IMR-90 (cell line): ENCODE measurements at regions not wholly inside any gene's neighbourhood (a gene's known extent, or its start where the extent isn't known, plus 50 kb on each side); places are given as distances from the start of the nearest gene placed in this dataset.

Experiments used
- ATAC-seq: fragments of 200-7000 bp; cut with Tn5 transposase; 2 replicates; pipeline ENCODE4 v1.9.1; 2020; ENCODE audit warnings: low read depth, mild to moderate bottlenecking, moderate library complexity
- BruUV-seq: library from RNA; stranded (reverse); fragments of 400-500 nt; replicated peaks from 2 replicates; lab custom pipeline; 2021; lab: Mats Ljungman, UMichigan
- CTCF ChIA-PET: fragments of 300-600 bp; formaldehyde crosslinking; extraction: SDS; loops from one replicate; lab custom pipeline; 2021; ENCODE audit warnings: antibody characterized with exemption; lab: Yijun Ruan, JAX
- POLR2A ChIA-PET: fragments of 300-600 bp; sonication (Branson Sonifier 250); formaldehyde crosslinking; loops from one replicate; lab custom pipeline; 2022; ENCODE audit warnings: antibody characterized with exemption; ENCODE audit not compliant: unreplicated experiment; lab: Charles Lee
- DNase-seq: peaks from one replicate; pipeline ENCODE4 v3.0.0; 2013
- H2AFZ ChIP-seq: replicated peaks from 2 replicates; pipeline ENCODE3; 2013; ENCODE audit warnings: low read length, mild to moderate bottlenecking; ENCODE audit not compliant: poor library complexity
- H2AK5ac ChIP-seq: 2 replicates; pipeline ENCODE4 v1.6.1; 2013; ENCODE audit warnings: low read depth, low read length, inconsistent platforms
- H2AK9ac ChIP-seq: replicated peaks from 2 replicates; pipeline ENCODE3; 2013; ENCODE audit warnings: mild to moderate bottlenecking, low read depth, low read length, moderate library complexity; ENCODE audit not compliant: poor library complexity
- H2BK120ac ChIP-seq: 2 replicates; pipeline ENCODE4 v1.6.1; 2013; ENCODE audit warnings: low read depth, low read length, inconsistent platforms
- H2BK15ac ChIP-seq: 3 replicates; pipeline ENCODE4 v1.6.1; 2013; ENCODE audit warnings: low read depth, low read length, inconsistent platforms
- H2BK20ac ChIP-seq: 2 replicates; pipeline ENCODE4 v1.6.1; 2013; ENCODE audit warnings: low read depth, mild to moderate bottlenecking, inconsistent platforms, low read length, moderate library complexity
- H2BK5ac ChIP-seq: 2 replicates; pipeline ENCODE4 v1.6.1; 2013; ENCODE audit warnings: mild to moderate bottlenecking, low read depth, low read length, inconsistent platforms; ENCODE audit not compliant: poor library complexity, severe bottlenecking
- H3K14ac ChIP-seq: replicated peaks from 2 replicates; pipeline ENCODE4 v1.6.1; 2013; ENCODE audit warnings: low read depth, low read length, inconsistent platforms
- H3K18ac ChIP-seq: 2 replicates; pipeline ENCODE4 v1.6.1; 2013; ENCODE audit warnings: low read depth, low read length, control low read depth
- H3K23ac ChIP-seq: 2 replicates; pipeline ENCODE4 v1.6.1; 2013; ENCODE audit warnings: low read depth, low read length, inconsistent platforms
- H3K27ac ChIP-seq: 2 replicates; pipeline ENCODE4 v1.5.1; 2013; ENCODE audit warnings: mild to moderate bottlenecking, control low read depth, low read length; ENCODE audit not compliant: insufficient read depth
- H3K27me3 ChIP-seq: 2 replicates; pipeline ENCODE4 v1.6.1; 2013; ENCODE audit warnings: low read length; ENCODE audit not compliant: control insufficient read depth, insufficient read depth
- H3K36me3 ChIP-seq: 2 replicates; pipeline ENCODE4 v1.6.1; 2013; ENCODE audit warnings: low read length, mixed read lengths; ENCODE audit not compliant: control insufficient read depth, insufficient read depth
- H3K4ac ChIP-seq: 2 replicates; pipeline ENCODE4 v1.6.1; 2013; ENCODE audit warnings: low read depth, low read length, inconsistent platforms
- H3K4me1 ChIP-seq: 2 replicates; pipeline ENCODE4 v1.6.1; 2013; ENCODE audit warnings: low read length, mixed read lengths; ENCODE audit not compliant: control insufficient read depth, insufficient read depth
- H3K4me2 ChIP-seq: 2 replicates; pipeline ENCODE4 v1.6.1; 2013; ENCODE audit warnings: low read depth, mild to moderate bottlenecking, control low read depth, low read length, moderate library complexity
- H3K4me3 ChIP-seq: 2 replicates; pipeline ENCODE4 v1.5.1; 2013; ENCODE audit warnings: low read depth, mild to moderate bottlenecking, control low read depth, low read length, moderate library complexity; ENCODE audit not compliant: insufficient read depth
- H3K56ac ChIP-seq: 2 replicates; pipeline ENCODE4 v1.6.1; 2013; ENCODE audit warnings: low read length, inconsistent platforms; ENCODE audit not compliant: insufficient read depth; ENCODE audit errors: extremely low read depth
- H3K79me1 ChIP-seq, 2 experiments: 2 replicates each; pipeline ENCODE4 v1.6.1; 2013; ENCODE audit warnings: low read length in 2 of 2, inconsistent platforms in 1 of 2, low read depth in 1 of 2
- H3K9ac ChIP-seq: 2 replicates; pipeline ENCODE4 v1.6.1; 2013; ENCODE audit warnings: low read depth, low read length, control low read depth
- H3K9me1 ChIP-seq: 2 replicates; pipeline ENCODE4 v1.6.1; 2013; ENCODE audit warnings: low read length, inconsistent platforms; ENCODE audit not compliant: insufficient read depth
- H3K9me3 ChIP-seq: 2 replicates; pipeline ENCODE4 v1.6.1; 2013; ENCODE audit warnings: low read length; ENCODE audit not compliant: control insufficient read depth, insufficient read depth
- H4K20me1 ChIP-seq: 2 replicates; pipeline ENCODE4 v1.6.1; 2013; ENCODE audit warnings: low read length, inconsistent platforms; ENCODE audit not compliant: insufficient read depth
- H4K5ac ChIP-seq: 2 replicates; pipeline ENCODE4 v1.6.1; 2013; ENCODE audit warnings: mild to moderate bottlenecking, low read depth, low read length, control low read depth
- H4K8ac ChIP-seq, 2 experiments: 2 replicates each; pipeline ENCODE4 v1.6.1; 2013; ENCODE audit warnings: low read depth in 2 of 2, low read length in 2 of 2, control low read depth in 1 of 2, inconsistent platforms in 1 of 2
- H4K91ac ChIP-seq: 2 replicates; pipeline ENCODE4 v1.6.1; 2013; ENCODE audit warnings: low read depth, low read length, inconsistent platforms; ENCODE audit not compliant: insufficient read depth
- MAFK ChIP-seq: IDR thresholded peaks from 2 replicates; pipeline ENCODE4 v1.6.1; 2012; ENCODE audit warnings: low read depth, low read length, improper control_type of control experiment
- MXI1 ChIP-seq: IDR thresholded peaks from 2 replicates; pipeline ENCODE4 v1.6.1; 2012; ENCODE audit warnings: low read depth, mild to moderate bottlenecking, low read length, moderate library complexity, borderline replicate concordance
- WGBS, 2 experiments: methylation state at CpG; one replicate each; pipeline versions ENCODE4 v1.1.5 to v1.1.7; 2013; ENCODE audit warnings: missing lambda C conversion rate in 2 of 2; ENCODE audit not compliant: insufficient read length in 1 of 2; ENCODE audit errors: extremely low coverage in 2 of 2; 5-methylcytosine and 5-hydroxymethylcytosine counted together
- dilution Hi-C: fragments of 300-500 bp; cut with HindIII; formaldehyde crosslinking; loops from one replicate; pipeline ENCODE4 v1.14.3; 2018; ENCODE audit warnings: low sequenced_read_pairs; ENCODE audit not compliant: unreplicated experiment
- in situ Hi-C: fragments of 300-500 bp; cut with MboI; formaldehyde crosslinking; loops from 3 replicates; pipeline ENCODE4 v1.14.3; 2019; ENCODE audit warnings: low sequenced_read_pairs, inconsistent platforms, mixed read lengths
- intact Hi-C: fragments of 100-400 bp; cut with micrococcal nuclease; formaldehyde crosslinking; loops from 2 replicates; pipeline ENCODE4 v1.10.0; 2022

- Histone ChIP-seq H3K9ac (no peak overlapping the region), H3K56ac (no peak overlapping the region), H2BK120ac (no peak overlapping the region), H3K9me3 (no peaks in the 10 kb centered on the region), H3K18ac (no peak overlapping the region), H4K20me1 (no peaks in the 10 kb centered on the region), H3K4me2 (no peak overlapping the region), H2BK5ac (no peak overlapping the region), H3K14ac (no peak overlapping the region), H3K9me1 (no peaks in the 10 kb centered on the region), H3K79me1 (no peaks in the 10 kb centered on the region), H2AK9ac (no peak overlapping the region), H2AFZ (no peak overlapping the region), H3K36me3 (no peaks in the 10 kb centered on the region), H3K27ac (no peak overlapping the region), H3K4me1 (no peaks in the 10 kb centered on the region), H4K91ac (no peak overlapping the region), H3K23ac (no peak overlapping the region), H4K5ac (no peak overlapping the region), H3K4me3 (no peak overlapping the region), H2AK5ac (no peak overlapping the region), H3K4ac (no peak overlapping the region), H2BK20ac (no peak overlapping the region), H4K8ac (no peak overlapping the region), H2BK15ac (no peak overlapping the region), H3K27me3 (no peaks in the 10 kb centered on the region)
- TF ChIP-seq MXI1, result no peak
- TF ChIP-seq MAFK, result peak; percentile 80
- ATAC-seq, result no peak
- BruUV-seq, result no TSS peak
- POLR2A ChIA-PET, result no interaction called here
- WGBS, 2 experiments, result no CpG with 5 or more reads among the region's 2 CpGs
- intact Hi-C loops, result no loop called here
- in situ Hi-C loops, result no loop called here
- dilution Hi-C loops, result no loop called here
- no peak for DNase-seq
- CTCF ChIA-PET, result no interaction called here
Observed at GRCh38 chr1:80755944-80756343, 1044.8 kb upstream of the ADGRL2 start.
